H9 (cell line): ENCODE measurements at regions not wholly inside any gene's neighbourhood (a gene's known extent, or its start where the extent isn't known, plus 50 kb on each side); places are given as distances from the start of the nearest gene placed in this dataset.

Experiments
- DNase-seq: peaks from one replicate; pipeline ENCODE4 v3.0.0-alpha.2; 2017
- H2AFZ ChIP-seq: one replicate; pipeline ENCODE4 v1.6.1; 2013; ENCODE audit warnings: mild to moderate bottlenecking, low read length, control low read depth, moderate library complexity
- H2AK5ac ChIP-seq: 2 replicates; pipeline ENCODE4 v1.6.1; 2013; ENCODE audit warnings: low read length, control low read depth, mixed read lengths; ENCODE audit not compliant: insufficient read length
- H2BK120ac ChIP-seq: one replicate; pipeline ENCODE4 v1.6.1; 2013; ENCODE audit warnings: low read depth, mild to moderate bottlenecking, low read length, control low read depth, inconsistent platforms; ENCODE audit not compliant: poor library complexity, severe bottlenecking
- H2BK12ac ChIP-seq: 2 replicates; pipeline ENCODE4 v1.6.1; 2013; ENCODE audit warnings: low read length, control low read depth, mixed read lengths, low read depth; ENCODE audit not compliant: insufficient read length
- H2BK15ac ChIP-seq: 2 replicates; pipeline ENCODE4 v1.6.1; 2013; ENCODE audit warnings: low read depth, low read length, control low read depth
- H2BK20ac ChIP-seq: one replicate; pipeline ENCODE4 v1.6.1; 2013; ENCODE audit warnings: low read depth, mild to moderate bottlenecking, low read length, control low read depth, inconsistent platforms; ENCODE audit not compliant: poor library complexity, severe bottlenecking
- H2BK5ac ChIP-seq: 2 replicates; pipeline ENCODE4 v1.6.1; 2013; ENCODE audit warnings: low read length, control low read depth, mixed read lengths; ENCODE audit not compliant: insufficient read length
- H3K14ac ChIP-seq: 2 replicates; pipeline ENCODE4 v1.6.1; 2013; ENCODE audit warnings: low read length, control low read depth; ENCODE audit not compliant: insufficient read depth
- H3K18ac ChIP-seq: 2 replicates; pipeline ENCODE4 v1.6.1; 2013; ENCODE audit warnings: low read depth, mild to moderate bottlenecking, mixed read lengths, low read length, control low read depth; ENCODE audit not compliant: insufficient read length
- H3K23ac ChIP-seq: 2 replicates; pipeline ENCODE4 v1.6.1; 2013; ENCODE audit warnings: low read length, control low read depth, mixed read lengths, low read depth; ENCODE audit not compliant: insufficient read length
- H3K23me2 ChIP-seq: 2 replicates; pipeline ENCODE4 v1.6.1; 2013; ENCODE audit warnings: low read depth, mild to moderate bottlenecking, mixed read lengths, low read length, control low read depth; ENCODE audit not compliant: insufficient read length, poor library complexity, severe bottlenecking
- H3K27ac ChIP-seq: 2 replicates; pipeline ENCODE4 v1.5.1; 2013; ENCODE audit warnings: low read length, control low read depth, mixed read lengths, low read depth; ENCODE audit not compliant: insufficient read length
- H3K27me3 ChIP-seq: 2 replicates; pipeline ENCODE4 v1.6.1; 2013; ENCODE audit warnings: low read length, control low read depth, inconsistent platforms; ENCODE audit not compliant: insufficient read depth
- H3K4ac ChIP-seq: 2 replicates; pipeline ENCODE4 v1.6.1; 2013; ENCODE audit warnings: low read depth, mild to moderate bottlenecking, control low read depth, inconsistent platforms, low read length, moderate library complexity
- H3K4me1 ChIP-seq: 2 replicates; pipeline ENCODE4 v1.6.1; 2013; ENCODE audit warnings: low read length, control low read depth, inconsistent platforms; ENCODE audit not compliant: insufficient read depth
- H3K4me2 ChIP-seq: 2 replicates; pipeline ENCODE4 v1.6.1; 2013; ENCODE audit warnings: low read length, control low read depth, mixed read lengths; ENCODE audit not compliant: insufficient read length, insufficient read depth
- H3K56ac ChIP-seq: 2 replicates; pipeline ENCODE4 v1.6.1; 2013; ENCODE audit warnings: low read depth, mild to moderate bottlenecking, mixed read lengths, low read length, control low read depth; ENCODE audit not compliant: insufficient read length
- H3K79me1 ChIP-seq: 2 replicates; pipeline ENCODE4 v1.6.1; 2013; ENCODE audit warnings: low read depth, mild to moderate bottlenecking, moderate library complexity, low read length, control low read depth, inconsistent platforms; ENCODE audit not compliant: insufficient read depth, poor library complexity, severe bottlenecking
- H3K79me2 ChIP-seq: 2 replicates; pipeline ENCODE4 v1.6.1; 2013; ENCODE audit warnings: low read length, control low read depth, inconsistent platforms; ENCODE audit not compliant: insufficient read depth
- H3K9ac ChIP-seq: 2 replicates; pipeline ENCODE4 v1.6.1; 2013; ENCODE audit warnings: low read length, control low read depth, mixed read lengths; ENCODE audit not compliant: insufficient read length; ENCODE audit errors: extremely low read depth
- H3K9me3 ChIP-seq: one replicate; pipeline ENCODE4 v1.6.1; 2013; ENCODE audit warnings: low read depth, low read length, inconsistent platforms; ENCODE audit not compliant: control insufficient read depth
- H3T11ph ChIP-seq: one replicate; pipeline ENCODE4 v1.6.1; 2013; ENCODE audit warnings: mild to moderate bottlenecking, low read length, control low read depth, inconsistent platforms
- H4K20me1 ChIP-seq: one replicate; pipeline ENCODE4 v1.6.1; 2013; ENCODE audit not compliant: control insufficient read depth, insufficient read length, insufficient read depth
- H4K5ac ChIP-seq: 2 replicates; pipeline ENCODE4 v1.6.1; 2013; ENCODE audit warnings: low read depth, mild to moderate bottlenecking, mixed read lengths, low read length, control low read depth; ENCODE audit not compliant: insufficient read length
- H4K8ac ChIP-seq: replicated peaks from 2 replicates; pipeline ENCODE4 v1.6.1; 2013; ENCODE audit warnings: low read length, control low read depth, mixed read lengths, low read depth; ENCODE audit not compliant: insufficient read length
- H4K91ac ChIP-seq: 2 replicates; pipeline ENCODE4 v1.6.1; 2013; ENCODE audit warnings: low read depth, mild to moderate bottlenecking, moderate library complexity, mixed read lengths, low read length, control low read depth; ENCODE audit not compliant: insufficient read length
- H3K27ac Mint-ChIP-seq, 3 experiments: 2 replicates in 2 of 3; 3 replicates in 1 of 3; pipeline ENCODE4 v1.8.0; 2020 to 2021; ENCODE audit warnings: mixed read lengths in 3 of 3, mild to moderate bottlenecking in 1 of 3, moderate library complexity in 1 of 3
- H3K27me3 Mint-ChIP-seq: 2 replicates; pipeline ENCODE4 v1.8.0; 2021; ENCODE audit warnings: low read depth, mild to moderate bottlenecking, moderate library complexity, mixed read lengths
- H3K36me3 Mint-ChIP-seq, 3 experiments: 2 replicates in 2 of 3; 3 replicates in 1 of 3; pipeline ENCODE4 v1.8.0; 2020 to 2021; ENCODE audit warnings: low read depth in 3 of 3, mixed read lengths in 3 of 3; ENCODE audit not compliant: insufficient read depth in 1 of 3
- H3K4me1 Mint-ChIP-seq, 2 experiments: 2 replicates each; pipeline ENCODE4 v1.8.0; 2020; ENCODE audit warnings: mixed read lengths in 2 of 2
- H3K4me3 Mint-ChIP-seq, 2 experiments: 2 replicates in 1 of 2; 3 replicates in 1 of 2; pipeline ENCODE4 v1.8.0; 2020 to 2021; ENCODE audit warnings: mild to moderate bottlenecking in 2 of 2, mixed read lengths in 2 of 2, moderate library complexity in 1 of 2
- H3K9me3 Mint-ChIP-seq, 2 experiments: 2 replicates in 1 of 2; 3 replicates in 1 of 2; pipeline ENCODE4 v1.8.0; 2020; ENCODE audit warnings: mild to moderate bottlenecking in 2 of 2, mixed read lengths in 2 of 2, moderate library complexity in 1 of 2
- CTCF ChIP-seq: fragments of 200-600 bp; sonication (generic); conservative IDR thresholded peaks from 3 replicates; pipeline ENCODE4 v1.8.0; 2021; ENCODE audit warnings: antibody characterized with exemption, mild to moderate bottlenecking
- WGBS: extraction: QIAGEN DNeasy Blood & Tissue Kit; methylation state at CpG from one replicate; pipeline ENCODE4 v1.1.7; 2013; ENCODE audit warnings: missing lambda C conversion rate, low lambda C conversion rate, mixed read lengths; ENCODE audit not compliant: insufficient read length; ENCODE audit errors: extremely low coverage; 5-methylcytosine and 5-hydroxymethylcytosine counted together

GRCh38 chr10:106213493-106213892, 951.0 kb downstream of the SORCS1 start:
- Histone ChIP-seq H3K4me2 (no peak overlapping the region), H3K9ac (no peak overlapping the region), H4K5ac (no peak overlapping the region), H2AK5ac (no peak overlapping the region), H2BK12ac (no peak overlapping the region), H3K79me1 (no peaks in the 10 kb centered on the region), H3K14ac (no peak overlapping the region), H3K4ac (no peak overlapping the region), H2BK20ac (no peak overlapping the region), H3K27ac (no peak overlapping the region), H3K79me2 (no peaks in the 10 kb centered on the region), H3K23ac (no peak overlapping the region), H3K18ac (no peak overlapping the region), H2BK5ac (no peak overlapping the region), H3K9me3 (no peaks in the 10 kb centered on the region), H4K8ac (no peak overlapping the region), H2AFZ (no peak overlapping the region), H3K56ac (no peak overlapping the region), H2BK120ac (no peak overlapping the region), H3K4me1 (no peaks in the 10 kb centered on the region), H4K20me1 (no peaks in the 10 kb centered on the region), H3K27me3 (no peaks in the 10 kb centered on the region), H2BK15ac (no peak overlapping the region), H3K23me2 (no peaks in the 10 kb centered on the region), H4K91ac (no peak overlapping the region), H3T11ph (no peak overlapping the region)
- no peak overlapping the region for H3K27ac Mint-ChIP-seq
- H3K9me3 Mint-ChIP-seq = no peaks in the 10 kb centered on the region; a peak in 2 of 5 replicates
- no peak overlapping the region for H3K4me3 Mint-ChIP-seq
- no peaks in the 10 kb centered on the region; the same call in 1 of the 2 replicates for H3K27me3 Mint-ChIP-seq
- no peak for TF ChIP-seq CTCF
- WGBS = no CpG with 5 or more reads among the region's 1 CpG
- DNase-seq = no peak
- H3K4me1 Mint-ChIP-seq = no peaks in the 10 kb centered on the region
- H3K36me3 Mint-ChIP-seq = no peaks in the 10 kb centered on the region
